C4-2B (cell line): ENCODE measurements at regions not wholly inside any gene's neighbourhood (a gene's known extent, or its start where the extent isn't known, plus 50 kb on each side); places are given as distances from the start of the nearest gene placed in this dataset.
"Not testable (repeated sequence)": the region's sequence is repeated elsewhere in the genome, so short reads cannot be mapped to it uniquely, and the experiment has no call there.

Experiments used
- H3K27ac ChIP-seq: fragments of 450-650 bp; 2 replicates; pipeline ENCODE4 v1.5.1; 2017
- ZFX ChIP-seq: fragments of 450-650 bp; IDR thresholded peaks from 2 replicates; pipeline ENCODE4 v1.6.1; 2017
- TF ChIP-seq, protein P1 (sequence below): fragments of 450-650 bp; conservative IDR thresholded peaks from 2 replicates; pipeline ENCODE4 v1.5.1; 2017; ENCODE audit warnings: mild to moderate bottlenecking

- TF ChIP-seq, protein P1, sequence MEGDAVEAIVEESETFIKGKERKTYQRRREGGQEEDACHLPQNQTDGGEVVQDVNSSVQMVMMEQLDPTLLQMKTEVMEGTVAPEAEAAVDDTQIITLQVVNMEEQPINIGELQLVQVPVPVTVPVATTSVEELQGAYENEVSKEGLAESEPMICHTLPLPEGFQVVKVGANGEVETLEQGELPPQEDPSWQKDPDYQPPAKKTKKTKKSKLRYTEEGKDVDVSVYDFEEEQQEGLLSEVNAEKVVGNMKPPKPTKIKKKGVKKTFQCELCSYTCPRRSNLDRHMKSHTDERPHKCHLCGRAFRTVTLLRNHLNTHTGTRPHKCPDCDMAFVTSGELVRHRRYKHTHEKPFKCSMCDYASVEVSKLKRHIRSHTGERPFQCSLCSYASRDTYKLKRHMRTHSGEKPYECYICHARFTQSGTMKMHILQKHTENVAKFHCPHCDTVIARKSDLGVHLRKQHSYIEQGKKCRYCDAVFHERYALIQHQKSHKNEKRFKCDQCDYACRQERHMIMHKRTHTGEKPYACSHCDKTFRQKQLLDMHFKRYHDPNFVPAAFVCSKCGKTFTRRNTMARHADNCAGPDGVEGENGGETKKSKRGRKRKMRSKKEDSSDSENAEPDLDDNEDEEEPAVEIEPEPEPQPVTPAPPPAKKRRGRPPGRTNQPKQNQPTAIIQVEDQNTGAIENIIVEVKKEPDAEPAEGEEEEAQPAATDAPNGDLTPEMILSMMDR = no peak
- TF ChIP-seq ZFX = no peak
- H3K27ac ChIP-seq = no peak overlapping the region
These were observed 282.1 kb downstream of the C16orf95 start for GRCh38 chr16:87035053-87035452.

DNA sequence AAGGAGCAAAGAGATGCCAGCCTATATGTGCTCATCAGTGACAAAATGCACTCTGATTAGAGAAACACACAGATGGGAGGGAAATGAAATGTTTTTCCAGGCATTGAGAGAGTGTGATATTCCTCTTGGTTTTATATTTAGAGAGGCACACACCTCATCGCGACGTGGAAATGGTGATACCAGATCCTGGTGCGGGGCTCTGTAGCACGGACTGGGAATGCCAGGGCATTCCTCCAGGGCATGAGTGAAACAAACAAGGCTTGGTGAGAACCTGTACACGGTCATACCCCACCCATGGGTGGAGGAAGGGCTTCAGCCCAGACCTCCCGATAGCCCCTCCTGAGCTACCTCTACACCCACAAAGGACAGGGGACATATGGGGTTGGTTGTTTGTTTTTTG is 280.2 kb downstream of the C16orf95 start:
- H3K27ac ChIP-seq = no peak overlapping the region
- no peak for TF ChIP-seq ZFX
- TF ChIP-seq, protein P1 = no peak

GRCh38 chr16:87038528-87038927 is 278.7 kb downstream of the C16orf95 start:
- not testable (repeated sequence) for H3K27ac ChIP-seq

- TF ChIP-seq ZFX = no peak
- TF ChIP-seq, protein P1 = no peak
- no peak overlapping the region for H3K27ac ChIP-seq
These were observed 276.7 kb downstream of the C16orf95 start for GRCh38 chr16:87040169-87041117.

DNA sequence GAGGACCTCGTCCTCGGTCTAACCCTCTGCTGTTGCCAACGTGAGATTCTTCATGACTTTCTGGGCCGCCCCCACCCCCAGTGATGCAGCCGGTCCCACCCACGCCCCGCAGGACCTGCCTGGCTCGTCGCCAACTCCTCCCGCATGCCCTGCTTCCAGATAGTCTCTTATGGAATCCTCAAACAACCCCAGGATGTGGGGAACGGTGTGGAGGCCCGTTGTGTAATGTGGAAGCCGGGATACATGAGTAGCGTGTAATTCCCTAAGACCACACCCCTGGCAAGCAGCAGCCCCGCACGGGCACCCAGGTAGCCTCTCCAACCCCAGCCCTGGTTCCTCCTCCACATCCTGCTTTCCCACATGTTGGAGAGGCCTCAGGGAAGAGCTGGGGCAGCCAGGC is 275.9 kb downstream of the C16orf95 start:
- no peak overlapping the region for H3K27ac ChIP-seq
- TF ChIP-seq, protein P1 = no peak
- no peak for TF ChIP-seq ZFX

DNA sequence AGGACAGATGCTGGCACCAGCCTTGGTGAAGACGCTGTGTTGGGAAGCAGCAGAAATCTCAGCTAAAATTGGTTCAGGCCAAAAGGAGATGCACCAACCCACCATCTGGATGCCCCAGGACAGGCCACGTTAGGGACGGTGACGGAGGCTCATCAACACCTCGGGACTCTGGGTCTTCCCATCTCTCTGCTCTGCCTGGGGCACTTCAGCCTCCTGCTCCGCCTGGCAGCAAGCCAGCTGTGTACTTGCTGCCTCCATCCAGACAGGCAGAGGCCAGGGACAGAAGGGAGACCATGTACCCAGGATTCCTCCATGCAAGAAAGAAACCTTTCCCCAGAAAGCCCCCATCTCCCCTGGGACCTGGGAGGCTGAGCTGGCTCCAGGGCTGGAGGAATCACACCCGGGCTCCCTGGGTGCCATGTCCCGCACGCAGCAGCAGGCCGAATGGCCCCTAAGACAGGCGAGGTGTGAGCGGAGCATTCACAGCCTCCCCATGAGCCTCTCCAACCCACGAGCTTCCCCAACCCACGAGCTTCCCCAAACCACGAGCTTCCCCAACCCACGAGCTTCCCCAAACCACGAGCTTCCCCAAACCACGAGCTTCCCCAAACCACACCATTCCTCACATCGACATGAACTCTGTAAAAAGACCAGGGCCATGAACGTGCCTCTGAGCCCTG is 274.5 kb downstream of the C16orf95 start:
- no peak overlapping the region for H3K27ac ChIP-seq
- no peak for TF ChIP-seq ZFX
- TF ChIP-seq, protein P1 = no peak

- TF ChIP-seq, protein P1 = no peak
- no peak for TF ChIP-seq ZFX
- H3K27ac ChIP-seq = no peak overlapping the region
These were observed 273.8 kb downstream of the C16orf95 start for GRCh38 chr16:87043231-87044031.
